ENCODE measurements at regions not wholly inside any gene's neighbourhood (a gene's known extent, or its start where the extent isn't known, plus 50 kb on each side); places are given as distances from the start of the nearest gene placed in this dataset.

DNA sequence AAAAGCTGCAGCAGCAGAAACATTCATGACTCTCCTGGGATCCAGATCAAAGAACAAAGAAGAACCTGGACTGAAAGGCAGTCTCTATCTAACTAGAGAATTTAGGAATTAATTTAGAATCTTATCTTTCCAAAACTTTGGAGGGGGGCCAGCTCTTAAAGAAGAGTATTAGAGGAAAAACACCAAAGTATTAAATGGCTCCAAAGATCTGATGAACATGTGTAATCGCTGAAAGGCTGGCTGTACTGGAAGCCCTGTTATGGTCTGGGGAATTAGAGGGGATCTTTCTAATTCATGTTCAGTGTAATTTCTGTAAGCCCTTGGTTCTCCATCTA is 316.8 kb downstream of the CWC27 start:
- no peaks in the 10 kb centered on the region for H3K36me3 ChIP-seq (ENCODE audit: control insufficient read depth in 2 of 2, extremely low read depth in 1 of 2, insufficient read depth in 2 of 2, low read length in 2 of 2)
- H3K4me1 ChIP-seq (ENCODE audit: control insufficient read depth, extremely low read depth, insufficient read depth, low read length): peaks cover 11% of the 10 kb centered on the region
- no peak for FAIRE-seq
- H4K20me1 ChIP-seq (ENCODE audit: control insufficient read depth, extremely low read depth, insufficient read depth, low read length): no peaks in the 10 kb centered on the region
- H3K4me2 ChIP-seq (ENCODE audit: control insufficient read depth, extremely low read depth, insufficient read depth, low read depth, low read length): no peak overlapping the region
- H3K4me3 ChIP-seq (ENCODE audit: control insufficient read depth in 2 of 3, extremely low read depth in 1 of 3, insufficient read depth in 2 of 3, low read depth in 1 of 3, low read length in 3 of 3): no peak overlapping the region
- H3K9ac ChIP-seq (ENCODE audit: control insufficient read depth, extremely low read depth, insufficient read depth, low read length): no peak overlapping the region
- H2AFZ ChIP-seq (ENCODE audit: control insufficient read depth, low read length): no peak overlapping the region
- no peak for TF ChIP-seq EZH2 (IDR thresholded peaks at IDR 0.05; ENCODE audit: low read length)
- TF ChIP-seq, protein P1, sequence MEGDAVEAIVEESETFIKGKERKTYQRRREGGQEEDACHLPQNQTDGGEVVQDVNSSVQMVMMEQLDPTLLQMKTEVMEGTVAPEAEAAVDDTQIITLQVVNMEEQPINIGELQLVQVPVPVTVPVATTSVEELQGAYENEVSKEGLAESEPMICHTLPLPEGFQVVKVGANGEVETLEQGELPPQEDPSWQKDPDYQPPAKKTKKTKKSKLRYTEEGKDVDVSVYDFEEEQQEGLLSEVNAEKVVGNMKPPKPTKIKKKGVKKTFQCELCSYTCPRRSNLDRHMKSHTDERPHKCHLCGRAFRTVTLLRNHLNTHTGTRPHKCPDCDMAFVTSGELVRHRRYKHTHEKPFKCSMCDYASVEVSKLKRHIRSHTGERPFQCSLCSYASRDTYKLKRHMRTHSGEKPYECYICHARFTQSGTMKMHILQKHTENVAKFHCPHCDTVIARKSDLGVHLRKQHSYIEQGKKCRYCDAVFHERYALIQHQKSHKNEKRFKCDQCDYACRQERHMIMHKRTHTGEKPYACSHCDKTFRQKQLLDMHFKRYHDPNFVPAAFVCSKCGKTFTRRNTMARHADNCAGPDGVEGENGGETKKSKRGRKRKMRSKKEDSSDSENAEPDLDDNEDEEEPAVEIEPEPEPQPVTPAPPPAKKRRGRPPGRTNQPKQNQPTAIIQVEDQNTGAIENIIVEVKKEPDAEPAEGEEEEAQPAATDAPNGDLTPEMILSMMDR (optimal IDR thresholded peaks at IDR 0.05 in 1 of 3, IDR thresholded peaks at IDR 0.05 in 1 of 3, conservative IDR thresholded peaks at IDR 0.05 in 1 of 3; ENCODE audit: extremely low read depth in 1 of 3, insufficient read depth in 2 of 3, low read length in 3 of 3): no peak
- H3K9me1 ChIP-seq (ENCODE audit: control insufficient read depth, extremely low read depth, insufficient read depth, low read length): no peaks in the 10 kb centered on the region
- H3K27me3 ChIP-seq (ENCODE audit: control insufficient read depth, extremely low read depth, insufficient read depth, low read length): no peaks in the 10 kb centered on the region
- no peaks in the 10 kb centered on the region for H3K79me2 ChIP-seq (ENCODE audit: control insufficient read depth, insufficient read depth, low read length)
- H3K27ac ChIP-seq (ENCODE audit: control insufficient read depth, insufficient read depth, low read length): no peak overlapping the region
- no peaks in the 10 kb centered on the region for H3K9me3 ChIP-seq (ENCODE audit: control insufficient read depth, low read depth, low read length)
- dilution Hi-C loops (cut with MboI; ENCODE audit: extremely low pct_ligation_motif_present, low sequenced_read_pairs): no loop called here
- no peak for DNase-seq (ENCODE audit: low read depth, low spot score)

DNA sequence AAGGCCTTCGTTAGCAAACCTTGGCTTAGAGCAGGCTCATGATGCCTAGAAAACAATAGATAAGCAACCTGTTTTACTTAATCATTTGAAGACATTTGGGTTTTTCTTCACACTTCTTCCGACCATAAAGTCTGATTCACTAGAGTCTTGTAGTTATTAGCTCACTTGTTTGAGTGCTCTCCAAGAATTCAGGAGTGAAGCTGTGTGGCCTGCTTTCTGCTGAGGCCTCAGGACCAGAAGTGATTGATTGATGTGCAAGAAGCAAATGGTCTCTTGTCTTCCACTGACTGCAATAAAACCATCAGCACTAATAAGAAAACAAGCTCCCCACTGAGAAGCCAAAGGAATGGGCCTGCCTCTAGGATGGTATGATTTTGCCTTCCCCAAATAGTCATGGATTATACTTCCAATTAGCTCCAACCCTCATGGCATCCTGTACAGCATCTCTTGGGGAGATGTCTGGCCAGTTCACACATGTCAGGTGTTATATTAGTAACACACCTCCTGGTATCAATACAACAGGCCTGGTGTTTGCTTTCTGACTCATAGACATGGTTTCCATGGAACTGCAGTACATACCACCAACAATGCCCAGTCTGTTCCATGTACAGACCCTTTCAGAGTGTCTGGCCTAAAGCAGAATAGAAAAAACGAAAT is 317.6 kb downstream of the CWC27 start:
- H3K4me1 ChIP-seq (ENCODE audit: control insufficient read depth, extremely low read depth, insufficient read depth, low read length): peaks cover 11% of the 10 kb centered on the region
- no peaks in the 10 kb centered on the region for H3K36me3 ChIP-seq (ENCODE audit: control insufficient read depth in 2 of 2, extremely low read depth in 1 of 2, insufficient read depth in 2 of 2, low read length in 2 of 2)
- H3K9ac ChIP-seq (ENCODE audit: control insufficient read depth, extremely low read depth, insufficient read depth, low read length): no peak overlapping the region
- dilution Hi-C loops (cut with MboI; ENCODE audit: extremely low pct_ligation_motif_present, low sequenced_read_pairs): no loop called here
- H3K27ac ChIP-seq (ENCODE audit: control insufficient read depth, insufficient read depth, low read length): peak overlapping the region; percentile 41
- no peaks in the 10 kb centered on the region for H4K20me1 ChIP-seq (ENCODE audit: control insufficient read depth, extremely low read depth, insufficient read depth, low read length)
- TF ChIP-seq, protein P1 (optimal IDR thresholded peaks at IDR 0.05 in 1 of 3, IDR thresholded peaks at IDR 0.05 in 1 of 3, conservative IDR thresholded peaks at IDR 0.05 in 1 of 3; ENCODE audit: extremely low read depth in 1 of 3, insufficient read depth in 2 of 3, low read length in 3 of 3): no peak
- no peak for TF ChIP-seq EZH2 (IDR thresholded peaks at IDR 0.05; ENCODE audit: low read length)
- FAIRE-seq: peak; percentile 96
- H3K79me2 ChIP-seq (ENCODE audit: control insufficient read depth, insufficient read depth, low read length): no peaks in the 10 kb centered on the region
- no peak overlapping the region for H3K4me3 ChIP-seq (ENCODE audit: control insufficient read depth in 2 of 3, extremely low read depth in 1 of 3, insufficient read depth in 2 of 3, low read depth in 1 of 3, low read length in 3 of 3)
- H3K9me1 ChIP-seq (ENCODE audit: control insufficient read depth, extremely low read depth, insufficient read depth, low read length): no peaks in the 10 kb centered on the region
- H3K4me2 ChIP-seq (ENCODE audit: control insufficient read depth, extremely low read depth, insufficient read depth, low read depth, low read length): no peak overlapping the region
- H3K27me3 ChIP-seq (ENCODE audit: control insufficient read depth, extremely low read depth, insufficient read depth, low read length): no peaks in the 10 kb centered on the region
- H3K9me3 ChIP-seq (ENCODE audit: control insufficient read depth, low read depth, low read length): no peaks in the 10 kb centered on the region
- no peak for DNase-seq (ENCODE audit: low read depth, low spot score)
- no peak overlapping the region for H2AFZ ChIP-seq (ENCODE audit: control insufficient read depth, low read length)

All from keratinocyte (primary cell).